ENCODE measurements at regions not wholly inside any gene's neighbourhood (a gene's known extent, or its start where the extent isn't known, plus 50 kb on each side); places are given as distances from the start of the nearest gene placed in this dataset.

GRCh38 chr2:198498516-198498915, 694.1 kb downstream of the PLCL1 start:
- TF ChIP-seq, protein P1, sequence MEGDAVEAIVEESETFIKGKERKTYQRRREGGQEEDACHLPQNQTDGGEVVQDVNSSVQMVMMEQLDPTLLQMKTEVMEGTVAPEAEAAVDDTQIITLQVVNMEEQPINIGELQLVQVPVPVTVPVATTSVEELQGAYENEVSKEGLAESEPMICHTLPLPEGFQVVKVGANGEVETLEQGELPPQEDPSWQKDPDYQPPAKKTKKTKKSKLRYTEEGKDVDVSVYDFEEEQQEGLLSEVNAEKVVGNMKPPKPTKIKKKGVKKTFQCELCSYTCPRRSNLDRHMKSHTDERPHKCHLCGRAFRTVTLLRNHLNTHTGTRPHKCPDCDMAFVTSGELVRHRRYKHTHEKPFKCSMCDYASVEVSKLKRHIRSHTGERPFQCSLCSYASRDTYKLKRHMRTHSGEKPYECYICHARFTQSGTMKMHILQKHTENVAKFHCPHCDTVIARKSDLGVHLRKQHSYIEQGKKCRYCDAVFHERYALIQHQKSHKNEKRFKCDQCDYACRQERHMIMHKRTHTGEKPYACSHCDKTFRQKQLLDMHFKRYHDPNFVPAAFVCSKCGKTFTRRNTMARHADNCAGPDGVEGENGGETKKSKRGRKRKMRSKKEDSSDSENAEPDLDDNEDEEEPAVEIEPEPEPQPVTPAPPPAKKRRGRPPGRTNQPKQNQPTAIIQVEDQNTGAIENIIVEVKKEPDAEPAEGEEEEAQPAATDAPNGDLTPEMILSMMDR (IDR thresholded peaks at IDR 0.05; ENCODE audit: low read length): no peak
- TF ChIP-seq EZH2phosphoT487 (IDR thresholded peaks at IDR 0.05; ENCODE audit: low read length) (no peak), EZH2 (optimal IDR thresholded peaks at IDR 0.05; ENCODE audit: low read depth, low read length) (no peak)
